Parathyroid adenoma (tissue), 2 donors: ENCODE measurements at regions not wholly inside any gene's neighbourhood (a gene's known extent, or its start where the extent isn't known, plus 50 kb on each side); places are given as distances from the start of the nearest gene placed in this dataset.
"Not testable (repeated sequence)": the region's sequence is repeated elsewhere in the genome, so short reads cannot be mapped to it uniquely, and the experiment has no call there.

Experiments used
- H2AFZ ChIP-seq: fragments of 300-600 bp; sonication (generic); one replicate; pipeline ENCODE4 v1.7.0; 2017; ENCODE audit warnings: antibody characterized with exemption, mild to moderate bottlenecking
- H3K27ac ChIP-seq: fragments of 300-600 bp; sonication (generic); one replicate; pipeline ENCODE4 v1.7.0; 2017
- H3K27me3 ChIP-seq: fragments of 300-600 bp; sonication (generic); one replicate; pipeline ENCODE4 v1.7.0; 2017; ENCODE audit warnings: low read length; ENCODE audit not compliant: control insufficient read depth, insufficient read depth
- H3K36me3 ChIP-seq: fragments of 300-600 bp; sonication (generic); one replicate; pipeline ENCODE4 v1.7.0; 2017; ENCODE audit warnings: low read length; ENCODE audit not compliant: control insufficient read depth, insufficient read depth
- H3K4me1 ChIP-seq: fragments of 300-600 bp; sonication (generic); one replicate; pipeline ENCODE4 v1.7.0; 2017; ENCODE audit warnings: control low read depth
- H3K4me2 ChIP-seq: fragments of 300-600 bp; sonication (generic); one replicate; pipeline ENCODE4 v1.7.0; 2017; ENCODE audit warnings: low read length
- H3K4me3 ChIP-seq: fragments of 300-600 bp; sonication (generic); one replicate; pipeline ENCODE4 v1.7.0; 2017; ENCODE audit warnings: low read depth, low read length
- H3K79me2 ChIP-seq: fragments of 300-600 bp; sonication (generic); one replicate; pipeline ENCODE4 v1.7.0; 2017; ENCODE audit warnings: control low read depth
- H3K9ac ChIP-seq: fragments of 300-600 bp; sonication (generic); one replicate; pipeline ENCODE4 v1.7.0; 2017; ENCODE audit warnings: mild to moderate bottlenecking
- H3K9me3 ChIP-seq: fragments of 300-600 bp; sonication (generic); one replicate; pipeline ENCODE4 v1.7.0; 2017; ENCODE audit warnings: low read length; ENCODE audit not compliant: control insufficient read depth
- TF ChIP-seq, protein P1 (sequence below): fragments of 300-600 bp; sonication (generic); IDR thresholded peaks from one replicate; pipeline ENCODE4 v1.7.0; 2017; ENCODE audit warnings: antibody characterized with exemption, mild to moderate bottlenecking
- donor health status: primary hyperparathyroidism.

DNA sequence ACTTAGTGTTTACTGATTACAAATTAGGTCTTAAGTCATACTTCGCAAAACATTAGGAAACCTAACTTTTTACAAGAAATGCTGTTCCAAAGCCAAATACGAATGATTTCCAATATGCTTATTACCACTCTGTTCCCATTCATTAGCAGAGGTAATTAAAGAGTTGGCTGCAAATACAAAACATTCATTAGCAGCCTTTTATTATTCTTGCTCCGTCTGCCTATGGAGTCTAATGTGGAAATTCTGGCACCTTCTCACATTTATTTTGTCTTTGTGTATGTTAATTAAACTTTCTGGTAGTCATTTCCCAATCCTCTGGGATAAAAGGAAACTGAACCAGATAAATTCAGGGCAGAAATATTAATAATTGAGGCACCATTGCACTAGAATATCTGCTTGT lies 689.0 kb downstream of the PLOD2 start:
- no peaks in the 10 kb centered on the region for H3K79me2 ChIP-seq
- TF ChIP-seq, protein P1, sequence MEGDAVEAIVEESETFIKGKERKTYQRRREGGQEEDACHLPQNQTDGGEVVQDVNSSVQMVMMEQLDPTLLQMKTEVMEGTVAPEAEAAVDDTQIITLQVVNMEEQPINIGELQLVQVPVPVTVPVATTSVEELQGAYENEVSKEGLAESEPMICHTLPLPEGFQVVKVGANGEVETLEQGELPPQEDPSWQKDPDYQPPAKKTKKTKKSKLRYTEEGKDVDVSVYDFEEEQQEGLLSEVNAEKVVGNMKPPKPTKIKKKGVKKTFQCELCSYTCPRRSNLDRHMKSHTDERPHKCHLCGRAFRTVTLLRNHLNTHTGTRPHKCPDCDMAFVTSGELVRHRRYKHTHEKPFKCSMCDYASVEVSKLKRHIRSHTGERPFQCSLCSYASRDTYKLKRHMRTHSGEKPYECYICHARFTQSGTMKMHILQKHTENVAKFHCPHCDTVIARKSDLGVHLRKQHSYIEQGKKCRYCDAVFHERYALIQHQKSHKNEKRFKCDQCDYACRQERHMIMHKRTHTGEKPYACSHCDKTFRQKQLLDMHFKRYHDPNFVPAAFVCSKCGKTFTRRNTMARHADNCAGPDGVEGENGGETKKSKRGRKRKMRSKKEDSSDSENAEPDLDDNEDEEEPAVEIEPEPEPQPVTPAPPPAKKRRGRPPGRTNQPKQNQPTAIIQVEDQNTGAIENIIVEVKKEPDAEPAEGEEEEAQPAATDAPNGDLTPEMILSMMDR = no peak
- H3K27me3 ChIP-seq = no peaks in the 10 kb centered on the region
- no peak overlapping the region for H2AFZ ChIP-seq
- H3K4me3 ChIP-seq = no peak overlapping the region
- no peaks in the 10 kb centered on the region for H3K4me1 ChIP-seq
- H3K9me3 ChIP-seq = no peaks in the 10 kb centered on the region
- no peak overlapping the region for H3K9ac ChIP-seq
- no peaks in the 10 kb centered on the region for H3K36me3 ChIP-seq
- H3K4me2 ChIP-seq = no peak overlapping the region
- no peak overlapping the region for H3K27ac ChIP-seq

DNA sequence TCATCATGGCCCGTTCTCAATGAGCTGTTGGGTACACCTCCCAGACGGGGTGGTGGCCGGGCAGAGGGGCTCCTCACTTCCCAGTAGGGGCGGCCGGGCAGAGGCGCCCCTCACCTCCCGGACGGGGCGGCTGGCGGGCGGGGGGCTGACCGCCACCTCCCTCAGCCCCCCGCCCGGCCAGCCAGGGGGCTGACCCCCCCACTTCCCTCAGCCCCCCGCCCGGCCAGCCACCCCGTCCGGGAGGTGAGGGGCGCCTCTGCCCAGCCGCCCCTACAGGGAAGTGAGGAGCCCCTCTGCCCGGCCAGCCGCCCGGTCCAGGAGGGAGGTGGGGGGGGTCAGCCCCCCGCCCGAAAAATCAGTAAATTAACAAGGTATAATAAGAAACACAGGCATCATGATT lies 678.2 kb downstream of the PLOD2 start:
- not testable (repeated sequence) for H3K4me1 ChIP-seq, H3K4me3 ChIP-seq, H3K27me3 ChIP-seq, H3K9ac ChIP-seq, H3K9me3 ChIP-seq, H3K27ac ChIP-seq, H3K4me2 ChIP-seq, H3K79me2 ChIP-seq, H3K36me3 ChIP-seq, H2AFZ ChIP-seq

GRCh38 chr3:145483992-145484391 lies 677.0 kb downstream of the PLOD2 start:
- no peaks in the 10 kb centered on the region for H3K4me1 ChIP-seq
- H3K27ac ChIP-seq = no peak overlapping the region
- TF ChIP-seq, protein P1 = no peak
- no peak overlapping the region for H2AFZ ChIP-seq
- no peak overlapping the region for H3K4me3 ChIP-seq
- no peak overlapping the region for H3K9ac ChIP-seq
- no peak overlapping the region for H3K4me2 ChIP-seq
- H3K9me3 ChIP-seq = no peaks in the 10 kb centered on the region
- H3K36me3 ChIP-seq = no peaks in the 10 kb centered on the region
- no peaks in the 10 kb centered on the region for H3K27me3 ChIP-seq
- no peaks in the 10 kb centered on the region for H3K79me2 ChIP-seq

GRCh38 chr3:145489011-145489410 lies 672.0 kb downstream of the PLOD2 start:
- no peak overlapping the region for H3K4me3 ChIP-seq

GRCh38 chr3:145490088-145491048 lies 670.6 kb downstream of the PLOD2 start:
- H3K4me1 ChIP-seq = no peaks in the 10 kb centered on the region
- H2AFZ ChIP-seq = no peak overlapping the region
- H3K9ac ChIP-seq = no peak overlapping the region
- H3K36me3 ChIP-seq = no peaks in the 10 kb centered on the region
- H3K4me2 ChIP-seq = no peak overlapping the region
- no peak overlapping the region for H3K27ac ChIP-seq
- no peaks in the 10 kb centered on the region for H3K9me3 ChIP-seq
- no peaks in the 10 kb centered on the region for H3K27me3 ChIP-seq
- H3K4me3 ChIP-seq = no peak overlapping the region
- TF ChIP-seq, protein P1 = no peak
- no peaks in the 10 kb centered on the region for H3K79me2 ChIP-seq

More at GRCh38 chr3:145489011-145489410, 672.0 kb downstream of the PLOD2 start:
- no peaks in the 10 kb centered on the region for H3K4me1 ChIP-seq
- no peak overlapping the region for H3K27ac ChIP-seq
- H3K79me2 ChIP-seq = no peaks in the 10 kb centered on the region
- H3K27me3 ChIP-seq = no peaks in the 10 kb centered on the region
- no peak overlapping the region for H2AFZ ChIP-seq
- TF ChIP-seq, protein P1 = no peak
- H3K9ac ChIP-seq = no peak overlapping the region
- no peak overlapping the region for H3K4me2 ChIP-seq
- H3K36me3 ChIP-seq = no peaks in the 10 kb centered on the region
- no peaks in the 10 kb centered on the region for H3K9me3 ChIP-seq
